Caki2 (cell line): ENCODE measurements at regions not wholly inside any gene's neighbourhood (a gene's known extent, or its start where the extent isn't known, plus 50 kb on each side); places are given as distances from the start of the nearest gene placed in this dataset.

Source experiments
- DNase-seq: peaks from one replicate; pipeline ENCODE4 v3.0.0-alpha.2; 2015; ENCODE audit warnings: low read depth
- in situ Hi-C: cut with HindIII; loops from 2 replicates; pipeline ENCODE4 v1.10.0; 2016; ENCODE audit warnings: low sequenced_read_pairs, low pct_unique_long_range_greater_than_20kb, mixed read lengths

- DNase-seq = no peak
- in situ Hi-C loops = no loop called here
Observed at GRCh38 chr9:88077071-88077617, 61.1 kb downstream of the SPATA31C2 start.

- in situ Hi-C loops = no loop called here
- DNase-seq = peak; percentile 90
Observed at GRCh38 chr9:88076286-88077070, 61.8 kb downstream of the SPATA31C2 start.

GRCh38 chr9:88075966-88076285 lies 62.3 kb downstream of the SPATA31C2 start:
- no peak for DNase-seq
- in situ Hi-C loops = no loop called here

GRCh38 chr9:88075506-88075905 lies 62.8 kb downstream of the SPATA31C2 start:
- in situ Hi-C loops = no loop called here
- DNase-seq = no peak

GRCh38 chr9:88074931-88075330 lies 63.3 kb downstream of the SPATA31C2 start:
- DNase-seq = no peak
- in situ Hi-C loops = no loop called here

- DNase-seq = no peak
- in situ Hi-C loops = no loop called here
Observed at GRCh38 chr9:88072831-88073375, 65.4 kb downstream of the SPATA31C2 start.

- no peak for DNase-seq
- in situ Hi-C loops = no loop called here
Observed at GRCh38 chr9:88071331-88071730, 66.9 kb downstream of the SPATA31C2 start.

- in situ Hi-C loops = no loop called here
- no peak for DNase-seq
Observed at GRCh38 chr9:88065619-88066018, 72.7 kb downstream of the SPATA31C2 start.

GRCh38 chr9:88064554-88064953 lies 73.7 kb downstream of the SPATA31C2 start:
- in situ Hi-C loops = no loop called here
- DNase-seq = no peak

GRCh38 chr9:88060746-88061145 lies 77.5 kb downstream of the SPATA31C2 start:
- in situ Hi-C loops = no loop called here
- DNase-seq = no peak

- DNase-seq = no peak
- in situ Hi-C loops = no loop called here
Observed at GRCh38 chr9:88059469-88059868, 78.8 kb downstream of the SPATA31C2 start.

GRCh38 chr9:88056876-88057275 lies 81.4 kb downstream of the SPATA31C2 start:
- in situ Hi-C loops = no loop called here
- peak; percentile 16 for DNase-seq

GRCh38 chr9:88053856-88054501 lies 79.6 kb upstream of the CDK20 start:
- no peak for DNase-seq
- in situ Hi-C loops = no loop called here

- DNase-seq = no peak
- in situ Hi-C loops = no loop called here
Observed at GRCh38 chr9:88052321-88052965, 78.1 kb upstream of the CDK20 start.

- in situ Hi-C loops = no loop called here
- no peak for DNase-seq
Observed at GRCh38 chr9:88051138-88051537, 76.8 kb upstream of the CDK20 start.

- in situ Hi-C loops = no loop called here
- DNase-seq = no peak
Observed at GRCh38 chr9:88049677-88050307, 75.5 kb upstream of the CDK20 start.

GRCh38 chr9:88046542-88046941 lies 72.2 kb upstream of the CDK20 start:
- in situ Hi-C loops = no loop called here
- no peak for DNase-seq

- in situ Hi-C loops = no loop called here
- no peak for DNase-seq
Observed at GRCh38 chr9:88045686-88046085, 71.4 kb upstream of the CDK20 start.

- DNase-seq = no peak
- in situ Hi-C loops = no loop called here
Observed at GRCh38 chr9:88044200-88044599, 69.9 kb upstream of the CDK20 start.
